Upper lobe of left lung (tissue), 4 donors: ENCODE measurements at regions not wholly inside any gene's neighbourhood (a gene's known extent, or its start where the extent isn't known, plus 50 kb on each side); places are given as distances from the start of the nearest gene placed in this dataset.
"Not testable (repeated sequence)": the region's sequence is repeated elsewhere in the genome, so short reads cannot be mapped to it uniquely, and the experiment has no call there.

ENCODE experiments used
- CTCF ChIP-seq, 6 experiments: fragments of 450-650 bp in 4 of 6; fragments of 200-600 bp in 2 of 6; sonication (generic) in 2 of 6; IDR thresholded peaks; one replicate each; pipeline ENCODE4 v1.5.1; 2016 to 2019; ENCODE audit warnings: antibody characterized with exemption in 6 of 6
- EP300 ChIP-seq, 4 donors: sonication (generic); formaldehyde crosslinking; IDR thresholded peaks; one replicate each; pipeline ENCODE4 v1.5.1; 2017; ENCODE audit warnings: antibody characterized with exemption in 4 of 4, control low read depth in 2 of 4
- POLR2A ChIP-seq, 4 donors: fragments of 450-650 bp; IDR thresholded peaks; one replicate each; pipeline ENCODE4 v1.5.1; 2016 to 2017; ENCODE audit warnings: antibody characterized with exemption in 4 of 4, mild to moderate bottlenecking in 2 of 4

GRCh38 chr17:21501927-21502700, 126.0 kb downstream of the KCNJ12 start:
- not testable (repeated sequence) for TF ChIP-seq EP300, CTCF, POLR2A (IDR thresholded peaks at IDR 0.05)
